ENCODE measurements at regions not wholly inside any gene's neighbourhood (a gene's known extent, or its start where the extent isn't known, plus 50 kb on each side); places are given as distances from the start of the nearest gene placed in this dataset.

- no peak overlapping the region for H2AFZ ChIP-seq (ENCODE audit: control insufficient read depth, low read length)
- H3K9me1 ChIP-seq (ENCODE audit: control insufficient read depth, extremely low read depth, insufficient read depth, low read length) = no peaks in the 10 kb centered on the region
- no peaks in the 10 kb centered on the region for H3K36me3 ChIP-seq (ENCODE audit: control insufficient read depth in 2 of 2, extremely low read depth in 1 of 2, insufficient read depth in 2 of 2, low read length in 2 of 2)
- H3K4me2 ChIP-seq (ENCODE audit: control insufficient read depth, extremely low read depth, insufficient read depth, low read depth, low read length) = no peak overlapping the region
- dilution Hi-C loops (cut with MboI; ENCODE audit: extremely low pct_ligation_motif_present, low sequenced_read_pairs) = no loop called here
- H3K27me3 ChIP-seq (ENCODE audit: control insufficient read depth, extremely low read depth, insufficient read depth, low read length) = no peaks in the 10 kb centered on the region
- TF ChIP-seq EZH2 (IDR thresholded peaks at IDR 0.05; ENCODE audit: low read length) (no peak), CTCF (optimal IDR thresholded peaks at IDR 0.05 in 1 of 3, IDR thresholded peaks at IDR 0.05 in 1 of 3, conservative IDR thresholded peaks at IDR 0.05 in 1 of 3; ENCODE audit: extremely low read depth in 1 of 3, insufficient read depth in 2 of 3, low read length in 3 of 3) (no peak)
- no peaks in the 10 kb centered on the region for H3K9me3 ChIP-seq (ENCODE audit: control insufficient read depth, low read depth, low read length)
- H3K9ac ChIP-seq (ENCODE audit: control insufficient read depth, extremely low read depth, insufficient read depth, low read length) = no peak overlapping the region
- H3K4me3 ChIP-seq (ENCODE audit: control insufficient read depth in 2 of 3, extremely low read depth in 1 of 3, insufficient read depth in 2 of 3, low read depth in 1 of 3, low read length in 3 of 3) = no peak overlapping the region
- H3K79me2 ChIP-seq (ENCODE audit: control insufficient read depth, insufficient read depth, low read length) = no peaks in the 10 kb centered on the region
- H4K20me1 ChIP-seq (ENCODE audit: control insufficient read depth, extremely low read depth, insufficient read depth, low read length) = no peaks in the 10 kb centered on the region
- FAIRE-seq = no peak
- H3K27ac ChIP-seq (ENCODE audit: control insufficient read depth, insufficient read depth, low read length) = no peak overlapping the region
- no peak for DNase-seq (ENCODE audit: low read depth, low spot score)
- no peaks in the 10 kb centered on the region for H3K4me1 ChIP-seq (ENCODE audit: control insufficient read depth, extremely low read depth, insufficient read depth, low read length)
Measured at GRCh38 chr10:8986975-8987374, 932.5 kb downstream of the GATA3 start.

- no peaks in the 10 kb centered on the region for H3K79me2 ChIP-seq (ENCODE audit: control insufficient read depth, insufficient read depth, low read length)
- dilution Hi-C loops (cut with MboI; ENCODE audit: extremely low pct_ligation_motif_present, low sequenced_read_pairs) = no loop called here
- no peak overlapping the region for H3K27ac ChIP-seq (ENCODE audit: control insufficient read depth, insufficient read depth, low read length)
- FAIRE-seq (no peak), DNase-seq (ENCODE audit: low read depth, low spot score) (no peak)
- H3K9me1 ChIP-seq (ENCODE audit: control insufficient read depth, extremely low read depth, insufficient read depth, low read length) = no peaks in the 10 kb centered on the region
- no peaks in the 10 kb centered on the region for H4K20me1 ChIP-seq (ENCODE audit: control insufficient read depth, extremely low read depth, insufficient read depth, low read length)
- H2AFZ ChIP-seq (ENCODE audit: control insufficient read depth, low read length) = no peak overlapping the region
- no peaks in the 10 kb centered on the region for H3K9me3 ChIP-seq (ENCODE audit: control insufficient read depth, low read depth, low read length)
- H3K4me3 ChIP-seq (ENCODE audit: control insufficient read depth in 2 of 3, extremely low read depth in 1 of 3, insufficient read depth in 2 of 3, low read depth in 1 of 3, low read length in 3 of 3) = no peak overlapping the region
- H3K9ac ChIP-seq (ENCODE audit: control insufficient read depth, extremely low read depth, insufficient read depth, low read length) = no peak overlapping the region
- H3K4me1 ChIP-seq (ENCODE audit: control insufficient read depth, extremely low read depth, insufficient read depth, low read length) = no peaks in the 10 kb centered on the region
- H3K4me2 ChIP-seq (ENCODE audit: control insufficient read depth, extremely low read depth, insufficient read depth, low read depth, low read length) = no peak overlapping the region
- no peak for TF ChIP-seq EZH2 (IDR thresholded peaks at IDR 0.05; ENCODE audit: low read length)
- no peak for TF ChIP-seq CTCF (optimal IDR thresholded peaks at IDR 0.05 in 1 of 3, IDR thresholded peaks at IDR 0.05 in 1 of 3, conservative IDR thresholded peaks at IDR 0.05 in 1 of 3; ENCODE audit: extremely low read depth in 1 of 3, insufficient read depth in 2 of 3, low read length in 3 of 3)
- H3K36me3 ChIP-seq (ENCODE audit: control insufficient read depth in 2 of 2, extremely low read depth in 1 of 2, insufficient read depth in 2 of 2, low read length in 2 of 2) = no peaks in the 10 kb centered on the region
- H3K27me3 ChIP-seq (ENCODE audit: control insufficient read depth, extremely low read depth, insufficient read depth, low read length) = no peaks in the 10 kb centered on the region
Measured at GRCh38 chr10:8987712-8988111, 933.2 kb downstream of the GATA3 start.
